Left ventricle myocardium superior (tissue), 1 donor: ENCODE measurements at regions not wholly inside any gene's neighbourhood (a gene's known extent, or its start where the extent isn't known, plus 50 kb on each side); places are given as distances from the start of the nearest gene placed in this dataset.

ENCODE experiments used
- ATAC-seq: fragments of 200-7000 bp; cut with Tn5 transposase; one replicate; pipeline ENCODE4 v1.9.1; 2020; ENCODE audit warnings: mild to moderate bottlenecking, moderate library complexity
- DNase-seq: peaks from one replicate; pipeline ENCODE4 v3.0.0-alpha.2; 2020
- intact Hi-C: fragments of 100-400 bp; cut with micrococcal nuclease; formaldehyde crosslinking; loops from one replicate; pipeline ENCODE4 v1.11.0; 2022
- donor health status: DM: no; HTN: yes; CAD: no; lungs with severe emphysema.

DNA sequence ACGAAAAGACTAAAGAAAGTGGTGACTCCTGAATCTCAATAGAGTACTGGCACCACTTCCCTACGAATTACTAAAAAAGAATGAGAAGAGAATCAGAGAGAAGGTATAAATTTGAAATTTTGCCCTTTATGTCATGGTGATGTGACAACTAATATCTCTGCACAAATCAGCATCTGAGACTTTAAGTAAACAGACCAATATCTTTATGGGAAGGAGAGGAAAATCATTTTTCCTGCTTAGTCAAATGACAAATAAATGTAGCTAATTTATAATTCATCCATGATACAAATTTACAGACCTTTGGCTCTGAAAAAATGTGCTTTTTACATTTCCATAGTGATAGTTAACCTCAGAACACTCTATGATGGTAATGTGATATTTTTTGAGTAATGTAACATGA lies 424.8 kb upstream of the EPHA5 start:
- intact Hi-C loops = no loop called here
- ATAC-seq (no peak), DNase-seq (no peak)

GRCh38 chr4:66094070-66094469 lies 423.8 kb upstream of the EPHA5 start:
- ATAC-seq = no peak
- intact Hi-C loops = no loop called here
- no peak for DNase-seq

DNA sequence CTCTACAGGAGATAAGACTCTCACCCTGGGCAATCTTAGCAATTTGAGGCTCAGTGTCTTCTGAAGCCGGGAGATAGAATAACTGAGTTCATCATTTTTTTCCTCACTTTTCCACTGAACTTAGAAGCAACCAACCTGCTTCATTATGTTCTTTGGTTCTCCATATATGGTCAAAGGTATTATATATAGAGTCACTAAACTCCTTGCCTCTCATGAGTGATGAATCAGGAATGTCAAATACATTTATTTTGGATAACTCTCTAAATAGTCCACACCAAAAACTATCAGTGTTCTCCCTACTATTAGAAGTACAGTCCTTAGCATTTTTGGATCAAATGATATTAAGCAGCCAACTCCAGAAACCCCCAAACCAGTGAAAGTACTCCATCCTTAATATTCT lies 421.5 kb upstream of the EPHA5 start:
- ATAC-seq (no peak), DNase-seq (no peak)

DNA sequence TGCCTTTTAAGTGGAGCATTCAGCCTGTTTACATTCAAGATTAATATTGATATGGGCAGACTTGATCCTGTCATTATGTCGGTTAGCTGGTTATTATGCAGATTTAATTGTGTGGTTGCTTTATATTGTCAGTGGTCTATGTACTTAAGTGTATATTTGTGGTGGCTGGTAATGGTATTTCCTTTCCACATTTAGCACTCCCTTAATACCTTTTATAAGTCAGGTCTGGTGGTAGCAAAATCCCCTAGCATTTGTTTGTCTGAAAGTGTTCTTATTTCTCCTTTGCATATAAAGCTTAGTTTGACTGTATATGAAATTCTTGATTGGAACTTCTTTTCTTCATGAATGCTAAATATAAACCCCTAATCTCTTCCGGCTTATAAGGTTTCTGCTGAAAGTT lies 403.7 kb upstream of the EPHA5 start:
- intact Hi-C loops = no loop called here
- ATAC-seq = no peak
- no peak for DNase-seq

More for the DNA sequence above, 421.5 kb upstream of the EPHA5 start:
- intact Hi-C loops = no loop called here

DNA sequence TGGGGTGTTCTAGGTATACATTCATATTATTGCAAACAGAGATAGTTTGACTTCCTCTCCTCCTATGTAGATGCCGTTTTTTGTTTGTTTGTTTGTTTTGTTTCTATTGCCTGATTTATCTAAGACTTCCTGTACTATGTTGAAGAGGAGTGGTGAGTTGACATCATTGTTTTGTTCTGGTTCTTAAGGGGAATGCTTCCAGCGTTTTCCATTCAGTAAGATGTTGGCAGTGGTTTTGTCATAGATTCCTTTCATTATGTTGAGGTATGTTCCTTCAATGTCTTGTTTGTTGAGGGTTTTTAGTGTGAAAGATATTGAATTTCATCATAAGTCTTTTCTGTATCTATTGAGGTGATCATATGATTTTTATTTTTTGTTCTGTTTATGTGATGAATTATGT lies 401.6 kb upstream of the EPHA5 start:
- intact Hi-C loops = no loop called here
- DNase-seq (no peak), ATAC-seq (no peak)

- DNase-seq (no peak), ATAC-seq (no peak)
- intact Hi-C loops = no loop called here
Observed at GRCh38 chr4:66062921-66063320, 392.6 kb upstream of the EPHA5 start.

DNA sequence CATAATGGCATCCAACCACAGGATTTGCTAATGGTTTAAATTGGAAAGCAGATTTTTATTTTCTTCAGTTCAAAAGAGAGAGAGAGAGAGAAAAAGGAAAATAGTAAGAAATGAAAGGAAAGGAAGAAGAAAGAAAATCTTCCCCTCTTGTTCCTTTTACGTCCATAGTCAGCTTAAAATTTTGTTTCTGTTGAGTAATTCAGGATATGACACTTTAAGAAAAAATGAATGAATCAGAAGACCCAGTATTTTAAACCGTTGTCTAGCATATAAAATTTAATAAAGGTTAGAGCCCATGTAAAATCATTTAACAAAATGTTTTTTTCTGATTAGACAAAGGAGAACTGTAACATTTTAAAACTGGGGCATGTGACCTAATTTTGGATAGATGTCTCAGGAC lies 391.8 kb upstream of the EPHA5 start:
- intact Hi-C loops = no loop called here
- no peak for ATAC-seq
- no peak for DNase-seq

DNA sequence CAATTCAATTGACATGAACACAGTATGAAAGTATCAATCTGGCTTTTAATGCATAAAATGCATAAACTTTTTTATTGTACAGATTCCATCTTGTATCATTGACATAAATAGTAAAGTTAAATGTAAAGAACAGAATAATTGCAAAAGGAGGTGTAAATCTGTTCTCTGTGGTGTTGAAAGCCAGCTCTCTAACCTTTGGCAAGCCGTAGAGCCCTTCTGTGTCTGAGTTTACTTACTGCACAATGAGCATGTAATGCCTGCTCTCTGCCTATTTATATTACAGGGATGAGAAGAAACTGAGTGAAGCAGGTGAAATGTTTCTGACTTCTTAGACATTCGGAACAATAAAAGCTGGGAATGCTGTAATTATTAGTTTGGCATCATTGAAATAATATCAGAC lies 389.3 kb upstream of the EPHA5 start:
- intact Hi-C loops = no loop called here
- no peak for DNase-seq

DNA sequence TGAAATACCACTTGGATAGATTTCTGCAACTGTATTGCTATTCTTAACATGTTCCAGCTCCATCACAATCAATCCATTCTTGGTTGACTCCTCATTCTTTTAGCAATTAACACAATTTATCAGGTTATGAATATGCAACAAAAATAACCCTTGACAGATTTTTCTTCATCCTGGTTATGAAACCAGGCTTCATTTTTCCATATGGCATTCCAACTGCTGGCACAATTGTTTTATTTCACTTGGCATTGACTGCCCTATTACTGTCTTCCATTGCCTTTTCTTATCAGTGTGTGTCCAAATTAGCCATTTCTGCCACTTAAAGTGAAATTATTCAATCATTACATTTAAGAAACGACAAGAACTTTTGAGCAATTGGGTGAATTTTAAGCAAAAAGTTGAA lies 388.8 kb upstream of the EPHA5 start:
- DNase-seq = no peak
- ATAC-seq = no peak
- intact Hi-C loops = no loop called here

More for the DNA sequence above, 389.3 kb upstream of the EPHA5 start:
- no peak for ATAC-seq

DNA sequence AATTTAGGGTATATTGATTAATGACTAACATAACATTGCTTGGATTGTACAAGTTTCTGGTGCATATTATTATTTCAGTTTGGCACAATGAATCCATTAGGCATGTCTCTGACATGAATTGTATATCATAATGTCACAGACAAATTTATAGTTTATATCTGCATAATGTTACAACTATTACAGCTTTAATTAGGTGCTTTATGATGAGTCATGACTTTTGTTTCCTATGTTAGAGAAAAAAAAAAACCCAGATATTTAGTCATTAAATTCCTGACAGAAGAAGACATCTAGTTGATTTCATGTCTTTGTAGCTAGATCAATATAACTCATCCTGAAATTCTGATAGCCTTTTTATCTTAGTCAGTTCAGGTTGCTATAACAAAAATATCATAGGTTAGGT lies 385.7 kb upstream of the EPHA5 start:
- no peak for ATAC-seq
- intact Hi-C loops = no loop called here
- DNase-seq = no peak

GRCh38 chr4:66052426-66052825 lies 382.1 kb upstream of the EPHA5 start:
- intact Hi-C loops = no loop called here

DNA sequence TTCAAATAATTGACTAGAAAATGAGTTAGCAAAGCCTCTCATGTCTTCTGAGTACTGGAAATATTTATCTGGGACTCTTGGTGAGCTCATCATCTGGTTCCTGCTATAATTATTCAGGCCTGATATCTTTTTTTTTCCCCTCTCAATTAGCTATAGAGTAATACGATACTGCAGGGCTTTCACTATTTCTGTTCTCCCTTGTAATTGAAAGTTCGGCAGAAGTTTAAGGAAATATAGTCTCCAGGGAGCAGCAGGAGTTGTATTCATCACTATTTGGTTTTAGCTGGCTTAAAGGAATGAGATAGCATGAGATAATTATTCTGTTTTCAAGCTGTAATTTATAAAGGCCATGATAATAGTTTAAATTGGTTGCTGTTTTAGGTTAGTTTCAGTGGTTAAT lies 378.6 kb upstream of the EPHA5 start:
- DNase-seq = no peak
- ATAC-seq = no peak
- intact Hi-C loops = no loop called here

More at GRCh38 chr4:66052426-66052825, 382.1 kb upstream of the EPHA5 start:
- DNase-seq (no peak), ATAC-seq (no peak)

- intact Hi-C loops = no loop called here
Observed at GRCh38 chr4:66045913-66046312, 375.6 kb upstream of the EPHA5 start.

GRCh38 chr4:66035701-66036100 lies 365.4 kb upstream of the EPHA5 start:
- no peak for ATAC-seq
- intact Hi-C loops = no loop called here
- no peak for DNase-seq

More at GRCh38 chr4:66045913-66046312, 375.6 kb upstream of the EPHA5 start:
- DNase-seq (no peak), ATAC-seq (no peak)

DNA sequence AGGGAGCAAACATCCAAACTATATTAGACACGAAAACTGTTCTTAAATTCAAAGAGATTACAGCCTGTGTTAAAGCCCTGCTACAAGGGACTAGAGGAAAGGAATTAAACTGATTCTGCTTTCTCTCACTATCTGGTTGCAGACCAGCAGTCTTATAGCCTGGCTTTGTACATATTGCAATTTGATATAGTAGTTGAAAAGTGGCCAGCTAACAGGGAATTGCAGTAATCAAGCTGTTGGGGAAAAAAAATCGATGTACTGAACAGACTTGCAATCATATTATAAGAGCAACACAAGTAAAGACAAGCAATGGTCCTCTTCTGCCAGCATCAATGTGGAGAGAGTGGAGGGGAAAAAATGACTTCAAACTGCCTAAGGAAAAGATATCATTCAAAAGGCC lies 364.4 kb upstream of the EPHA5 start:
- intact Hi-C loops = no loop called here
- ATAC-seq = no peak

DNA sequence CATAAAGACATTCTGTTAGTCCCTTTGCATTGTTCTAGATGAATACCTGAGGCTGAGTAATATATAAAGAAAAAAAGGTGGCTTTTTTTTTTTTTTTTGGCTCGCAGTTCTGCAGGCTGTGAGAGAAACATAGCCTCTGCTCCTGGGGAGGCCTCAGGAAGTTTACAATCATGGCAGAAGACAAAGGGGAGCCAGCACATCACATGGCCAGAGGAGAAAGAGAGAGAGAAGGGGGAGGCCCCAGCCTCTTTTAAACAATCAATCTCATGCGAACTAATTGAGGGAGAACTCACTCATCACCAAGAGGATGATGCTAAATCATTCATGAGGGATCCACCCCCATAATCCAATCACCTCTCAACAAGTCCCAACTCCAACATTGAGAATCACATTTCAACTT lies 364.0 kb upstream of the EPHA5 start:
- intact Hi-C loops = no loop called here
- ATAC-seq (no peak), DNase-seq (no peak)

More for the DNA sequence above, 364.4 kb upstream of the EPHA5 start:
- no peak for DNase-seq

- DNase-seq (no peak), ATAC-seq (no peak)
- intact Hi-C loops = no loop called here
Observed at GRCh38 chr4:66032571-66032970, 362.3 kb upstream of the EPHA5 start.

DNA sequence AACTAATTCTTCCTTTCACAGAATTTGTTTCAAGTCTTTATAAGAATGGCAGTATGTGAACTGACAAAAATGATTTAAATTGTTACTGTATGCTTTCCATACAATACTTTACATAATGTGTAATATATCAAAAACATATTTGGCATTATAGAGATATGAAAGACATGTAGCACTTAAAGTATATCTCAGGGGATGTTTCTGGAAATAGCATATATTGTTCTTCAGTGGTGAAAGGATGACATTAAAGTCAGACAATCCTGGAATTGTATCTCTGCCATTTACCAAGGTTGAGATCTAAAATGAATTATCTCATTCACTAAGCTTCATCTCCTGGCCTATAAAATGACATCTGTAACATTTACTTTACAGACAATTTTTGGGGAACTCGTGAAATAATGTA lies 358.4 kb upstream of the EPHA5 start:
- no peak for ATAC-seq
- intact Hi-C loops = no loop called here
- no peak for DNase-seq

DNA sequence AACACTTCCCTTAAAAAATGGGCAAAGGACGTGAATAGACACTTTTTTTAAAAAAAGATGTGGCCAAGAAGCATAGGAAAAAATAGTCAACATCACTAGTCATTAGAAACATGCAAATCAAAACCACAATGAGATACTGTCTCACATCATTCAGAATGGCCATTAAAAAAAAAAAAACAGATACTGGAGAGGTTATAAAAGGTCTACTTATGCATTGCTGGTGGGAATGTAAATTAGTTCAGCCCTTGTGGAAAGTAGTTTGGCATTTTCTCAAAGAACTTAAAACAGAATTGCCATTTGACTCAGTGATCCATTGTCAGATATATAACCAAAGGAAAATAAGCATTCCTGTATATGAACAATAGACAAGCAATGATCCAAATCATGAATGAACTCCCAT lies 352.8 kb upstream of the EPHA5 start:
- intact Hi-C loops = no loop called here

DNA sequence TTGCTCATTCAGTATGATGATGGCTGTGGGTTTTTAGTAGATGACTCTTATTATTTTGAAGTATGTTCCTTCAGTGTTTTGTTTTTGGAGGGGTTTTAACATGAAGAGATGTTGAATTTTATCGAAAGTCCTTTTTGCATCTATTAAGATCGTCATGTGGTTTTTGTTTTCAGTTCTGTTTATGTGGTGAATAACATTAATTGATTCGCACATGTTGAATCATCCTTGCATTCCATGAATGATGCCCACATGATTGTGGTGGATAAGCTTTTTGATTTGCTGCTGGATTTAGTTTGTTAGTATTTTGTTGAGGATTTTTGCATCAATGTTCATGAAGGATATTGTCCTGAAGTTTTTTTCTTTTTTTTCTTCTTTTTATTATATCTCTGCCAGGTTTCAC lies 347.4 kb upstream of the EPHA5 start:
- DNase-seq (no peak), ATAC-seq (no peak)
- intact Hi-C loops = no loop called here

More for the DNA sequence above, 352.8 kb upstream of the EPHA5 start:
- no peak for DNase-seq
- ATAC-seq = no peak

DNA sequence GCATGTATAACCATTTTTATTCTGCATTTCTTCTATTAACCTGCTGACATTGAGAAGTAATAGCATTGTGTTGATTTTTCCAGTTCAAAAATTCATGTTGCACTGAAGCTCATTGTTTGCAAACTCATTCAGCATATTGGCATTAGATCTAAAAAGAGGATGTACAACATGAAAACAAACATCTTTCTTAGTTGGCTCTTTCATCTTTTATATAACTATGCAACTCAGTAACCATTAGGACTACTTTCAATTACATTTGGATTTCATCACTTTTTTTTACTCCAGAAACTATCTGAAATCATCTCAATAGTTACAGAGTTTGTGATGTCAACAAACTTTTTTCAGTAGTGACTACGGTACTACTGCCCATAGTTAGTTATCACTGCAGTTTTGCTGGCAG lies 346.0 kb upstream of the EPHA5 start:
- DNase-seq (no peak), ATAC-seq (no peak)
- intact Hi-C loops = no loop called here

- DNase-seq (no peak), ATAC-seq (no peak)
- intact Hi-C loops = no loop called here
Observed at GRCh38 chr4:66014146-66014765, 344.0 kb upstream of the EPHA5 start.
